Keratinocyte (primary cell): ENCODE measurements at regions not wholly inside any gene's neighbourhood (a gene's known extent, or its start where the extent isn't known, plus 50 kb on each side); places are given as distances from the start of the nearest gene placed in this dataset.
"Not testable (repeated sequence)": the region's sequence is repeated elsewhere in the genome, so short reads cannot be mapped to it uniquely, and the experiment has no call there.

ENCODE experiments used
- DNase-seq: peaks from one replicate; pipeline ENCODE4 v3.0.0-alpha.2; 2011; ENCODE audit warnings: low read depth, missing footprints, low spot score
- FAIRE-seq: peaks from 2 replicates; lab custom pipeline; 2011; peaks lifted over from hg19 to GRCh38; lab: Jason Lieb, UNC
- H2AFZ ChIP-seq: 2 replicates; pipeline ENCODE4 v1.6.0; 2012; ENCODE audit warnings: low read length, control low read depth, inconsistent platforms; ENCODE audit not compliant: control insufficient read depth
- H3K27ac ChIP-seq: 2 replicates; pipeline ENCODE4 v1.5.1; 2011; ENCODE audit warnings: low read length; ENCODE audit not compliant: control insufficient read depth, insufficient read depth
- H3K27me3 ChIP-seq: 3 replicates; pipeline ENCODE4 v1.6.0; 2011; ENCODE audit warnings: low read length; ENCODE audit not compliant: control insufficient read depth, insufficient read depth; ENCODE audit errors: extremely low read depth
- H3K36me3 ChIP-seq, 2 experiments: 2 replicates in 1 of 2; 3 replicates in 1 of 2; pipeline ENCODE4 v1.5.1; 2011; ENCODE audit warnings: low read length in 2 of 2, mild to moderate bottlenecking in 1 of 2; ENCODE audit not compliant: control insufficient read depth in 2 of 2, insufficient read depth in 2 of 2; ENCODE audit errors: extremely low read depth in 1 of 2
- H3K4me1 ChIP-seq: 3 replicates; pipeline ENCODE4 v1.5.1; 2011; ENCODE audit warnings: low read length; ENCODE audit not compliant: control insufficient read depth, insufficient read depth; ENCODE audit errors: extremely low read depth
- H3K4me2 ChIP-seq: 3 replicates; pipeline ENCODE4 v1.6.0; 2011; ENCODE audit warnings: low read depth, low read length; ENCODE audit not compliant: control insufficient read depth, insufficient read depth; ENCODE audit errors: extremely low read depth
- H3K4me3 ChIP-seq, 3 experiments: fragments of 200-600 bp in 1 of 3; sonication (generic) in 1 of 3; 2 replicates in 2 of 3; 3 replicates in 1 of 3; pipeline ENCODE4 v1.5.1; 2011 to 2016; ENCODE audit warnings: low read length in 3 of 3, mild to moderate bottlenecking in 3 of 3, control low read depth in 2 of 3, inconsistent platforms in 1 of 3, low read depth in 1 of 3, mixed read lengths in 1 of 3, mixed run types in 1 of 3, moderate library complexity in 1 of 3; ENCODE audit not compliant: control insufficient read depth in 2 of 3, insufficient read depth in 2 of 3; ENCODE audit errors: extremely low read depth in 1 of 3
- H3K79me2 ChIP-seq: 2 replicates; pipeline ENCODE4 v1.6.0; 2012; ENCODE audit warnings: low read length; ENCODE audit not compliant: control insufficient read depth, insufficient read depth
- H3K9ac ChIP-seq: 3 replicates; pipeline ENCODE4 v1.6.0; 2011; ENCODE audit warnings: low read length; ENCODE audit not compliant: control insufficient read depth, insufficient read depth; ENCODE audit errors: extremely low read depth
- H3K9me1 ChIP-seq: 3 replicates; pipeline ENCODE4 v1.6.0; 2011; ENCODE audit warnings: low read length; ENCODE audit not compliant: control insufficient read depth, insufficient read depth; ENCODE audit errors: extremely low read depth
- H3K9me3 ChIP-seq: 2 replicates; pipeline ENCODE4 v1.5.1; 2012; ENCODE audit warnings: low read depth, low read length; ENCODE audit not compliant: control insufficient read depth
- H4K20me1 ChIP-seq: 3 replicates; pipeline ENCODE4 v1.6.0; 2011; ENCODE audit warnings: low read length; ENCODE audit not compliant: control insufficient read depth, insufficient read depth; ENCODE audit errors: extremely low read depth
- EZH2 ChIP-seq: IDR thresholded peaks from one replicate; pipeline ENCODE4 v1.6.1; 2012; ENCODE audit warnings: inconsistent platforms, mild to moderate bottlenecking, low read length, moderate library complexity
- dilution Hi-C: fragments of 300-500 bp; cut with MboI; formaldehyde crosslinking; loops from one replicate; pipeline ENCODE4 v1.7.0; 2020; ENCODE audit warnings: low sequenced_read_pairs; ENCODE audit not compliant: extremely low pct_ligation_motif_present
- TF ChIP-seq, protein P1 (sequence below), 3 experiments: IDR thresholded peaks in 1 of 3; conservative IDR thresholded peaks in 1 of 3; optimal IDR thresholded peaks in 1 of 3; 2 replicates in 2 of 3; 3 replicates in 1 of 3; pipeline versions ENCODE3 to v1.5.1; 2011; ENCODE audit warnings: low read length in 3 of 3, mild to moderate bottlenecking in 3 of 3, moderate library complexity in 2 of 3, control low read depth in 1 of 3, inconsistent platforms in 1 of 3; ENCODE audit not compliant: insufficient read depth in 2 of 3; ENCODE audit errors: extremely low read depth in 1 of 3

DNA sequence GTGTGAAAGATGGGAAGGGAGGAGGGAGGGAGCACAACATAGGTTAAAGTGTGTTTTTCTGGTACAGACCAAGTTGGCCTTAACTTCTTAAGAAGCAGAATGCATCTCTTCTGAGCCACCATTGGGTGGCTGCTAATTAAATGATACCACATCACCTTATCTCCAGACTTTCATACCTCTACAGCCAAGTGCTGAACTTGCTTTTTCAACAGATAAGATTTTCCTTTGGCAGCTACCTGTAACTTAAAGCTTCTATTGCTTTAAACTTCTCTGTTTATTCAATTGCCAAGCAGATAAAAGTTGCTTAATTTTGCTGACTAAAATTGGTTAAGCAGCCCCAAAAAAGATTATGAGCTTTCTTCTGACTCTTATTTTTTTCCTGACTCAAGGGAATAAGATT, 292.4 kb upstream of the SGO1 start:
- Histone ChIP-seq H3K27me3 (no peaks in the 10 kb centered on the region), H4K20me1 (no peaks in the 10 kb centered on the region), H3K36me3 (no peaks in the 10 kb centered on the region), H3K9ac (no peak overlapping the region), H3K9me1 (no peaks in the 10 kb centered on the region), H3K4me3 (no peak overlapping the region), H3K79me2 (no peaks in the 10 kb centered on the region), H2AFZ (no peak overlapping the region), H3K27ac (no peak overlapping the region), H3K4me1 (no peaks in the 10 kb centered on the region), H3K4me2 (no peak overlapping the region), H3K9me3 (no peaks in the 10 kb centered on the region)
- TF ChIP-seq, protein P1, sequence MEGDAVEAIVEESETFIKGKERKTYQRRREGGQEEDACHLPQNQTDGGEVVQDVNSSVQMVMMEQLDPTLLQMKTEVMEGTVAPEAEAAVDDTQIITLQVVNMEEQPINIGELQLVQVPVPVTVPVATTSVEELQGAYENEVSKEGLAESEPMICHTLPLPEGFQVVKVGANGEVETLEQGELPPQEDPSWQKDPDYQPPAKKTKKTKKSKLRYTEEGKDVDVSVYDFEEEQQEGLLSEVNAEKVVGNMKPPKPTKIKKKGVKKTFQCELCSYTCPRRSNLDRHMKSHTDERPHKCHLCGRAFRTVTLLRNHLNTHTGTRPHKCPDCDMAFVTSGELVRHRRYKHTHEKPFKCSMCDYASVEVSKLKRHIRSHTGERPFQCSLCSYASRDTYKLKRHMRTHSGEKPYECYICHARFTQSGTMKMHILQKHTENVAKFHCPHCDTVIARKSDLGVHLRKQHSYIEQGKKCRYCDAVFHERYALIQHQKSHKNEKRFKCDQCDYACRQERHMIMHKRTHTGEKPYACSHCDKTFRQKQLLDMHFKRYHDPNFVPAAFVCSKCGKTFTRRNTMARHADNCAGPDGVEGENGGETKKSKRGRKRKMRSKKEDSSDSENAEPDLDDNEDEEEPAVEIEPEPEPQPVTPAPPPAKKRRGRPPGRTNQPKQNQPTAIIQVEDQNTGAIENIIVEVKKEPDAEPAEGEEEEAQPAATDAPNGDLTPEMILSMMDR (optimal IDR thresholded peaks at IDR 0.05 in 1 of 3, IDR thresholded peaks at IDR 0.05 in 1 of 3, conservative IDR thresholded peaks at IDR 0.05 in 1 of 3; ENCODE audit: extremely low read depth in 1 of 3, insufficient read depth in 2 of 3, low read length in 3 of 3), result no peak
- TF ChIP-seq EZH2, result no peak
- dilution Hi-C loops, result no loop called here
- DNase-seq (no peak), FAIRE-seq (no peak)

GRCh38 chr3:20464237-20464636, 278.2 kb upstream of the SGO1 start:
- H3K27me3 ChIP-seq, H4K20me1 ChIP-seq, H3K9ac ChIP-seq, DNase-seq, H3K4me1 ChIP-seq, H3K9me3 ChIP-seq, H3K36me3 ChIP-seq, H2AFZ ChIP-seq, H3K4me3 ChIP-seq, H3K27ac ChIP-seq, H3K79me2 ChIP-seq, dilution Hi-C loops, H3K9me1 ChIP-seq, FAIRE-seq, H3K4me2 ChIP-seq: not testable (repeated sequence)

DNA sequence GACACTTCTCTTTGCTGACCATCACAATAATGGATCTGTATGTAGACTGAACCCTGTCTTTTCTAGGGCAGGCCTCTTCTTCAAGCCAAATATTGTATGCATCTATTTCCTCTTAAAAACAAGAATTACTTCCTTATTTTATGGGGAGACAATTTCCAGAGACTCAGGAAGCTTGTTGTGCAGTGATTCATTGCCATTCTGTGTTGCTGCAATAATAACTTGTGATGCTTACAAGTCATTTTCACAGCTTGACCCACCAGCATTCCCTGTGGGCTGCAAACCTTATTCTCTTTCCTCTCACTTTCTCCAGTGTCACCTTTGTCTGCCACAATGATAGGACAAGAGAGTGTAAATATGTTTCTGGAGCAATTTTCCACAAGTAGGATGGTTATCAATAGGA, 276.7 kb upstream of the SGO1 start:
- Histone ChIP-seq H3K79me2 (no peaks in the 10 kb centered on the region), H3K9ac (no peak overlapping the region), H3K9me3 (no peaks in the 10 kb centered on the region), H3K4me3 (no peak overlapping the region), H3K27ac (no peak overlapping the region), H3K27me3 (no peaks in the 10 kb centered on the region), H3K36me3 (no peaks in the 10 kb centered on the region), H3K9me1 (no peaks in the 10 kb centered on the region), H3K4me1 (no peaks in the 10 kb centered on the region), H2AFZ (no peak overlapping the region), H3K4me2 (no peak overlapping the region), H4K20me1 (no peaks in the 10 kb centered on the region)
- DNase-seq, result no peak
- dilution Hi-C loops, result no loop called here
- no peak for FAIRE-seq
- TF ChIP-seq, protein P1 (optimal IDR thresholded peaks at IDR 0.05 in 1 of 3, IDR thresholded peaks at IDR 0.05 in 1 of 3, conservative IDR thresholded peaks at IDR 0.05 in 1 of 3; ENCODE audit: extremely low read depth in 1 of 3, insufficient read depth in 2 of 3, low read length in 3 of 3), result no peak
- TF ChIP-seq EZH2, result no peak
